Epithelial cell of proximal tubule (primary cell): ENCODE measurements at regions not wholly inside any gene's neighbourhood (a gene's known extent, or its start where the extent isn't known, plus 50 kb on each side); places are given as distances from the start of the nearest gene placed in this dataset.
"Not testable (repeated sequence)": the region's sequence is repeated elsewhere in the genome, so short reads cannot be mapped to it uniquely, and the experiment has no call there.

ENCODE experiments used
- DNase-seq: peaks from one replicate; pipeline ENCODE4 v3.0.0-alpha.2; 2011; ENCODE audit warnings: low read depth
- H3K4me3 ChIP-seq: 2 replicates; pipeline ENCODE4 v1.5.1; 2011; ENCODE audit warnings: low read depth, mild to moderate bottlenecking, low read length
- CTCF ChIP-seq: conservative IDR thresholded peaks from 2 replicates; pipeline ENCODE4 v1.5.1; 2012; ENCODE audit warnings: low read depth, mild to moderate bottlenecking, low read length

GRCh38 chr2:53035153-53035552 is 732.5 kb upstream of the CHAC2 start:
- H3K4me3 ChIP-seq, result no peak overlapping the region
- no peak for TF ChIP-seq CTCF
- no peak for DNase-seq

- H3K4me3 ChIP-seq, result no peak overlapping the region
- DNase-seq, result no peak
- TF ChIP-seq CTCF, result no peak
These were observed 734.2 kb upstream of the CHAC2 start for GRCh38 chr2:53033411-53033810.

- no peak for DNase-seq
- no peak for TF ChIP-seq CTCF
- no peak overlapping the region for H3K4me3 ChIP-seq
These were observed 738.7 kb upstream of the CHAC2 start for GRCh38 chr2:53028746-53029423.

- no peak for TF ChIP-seq CTCF
- H3K4me3 ChIP-seq, result no peak overlapping the region
- DNase-seq, result no peak
These were observed 739.4 kb upstream of the CHAC2 start for GRCh38 chr2:53028225-53028624.

- not testable (repeated sequence) for DNase-seq, H3K4me3 ChIP-seq
These were observed 745.4 kb upstream of the CHAC2 start for GRCh38 chr2:53022248-53022647.

GRCh38 chr2:53021828-53022227 is 745.8 kb upstream of the CHAC2 start:
- no peak overlapping the region for H3K4me3 ChIP-seq
- no peak for DNase-seq
- TF ChIP-seq CTCF, result no peak

- H3K4me3 ChIP-seq, result no peak overlapping the region
- DNase-seq, result no peak
- no peak for TF ChIP-seq CTCF
These were observed 746.3 kb upstream of the CHAC2 start for GRCh38 chr2:53021292-53021691.
